Astrocyte (in vitro differentiated cells and primary cell): ENCODE measurements at regions not wholly inside any gene's neighbourhood (a gene's known extent, or its start where the extent isn't known, plus 50 kb on each side); places are given as distances from the start of the nearest gene placed in this dataset.

Source experiments
- DNase-seq: peaks from one replicate; pipeline ENCODE4 v3.0.0-alpha.2; 2010; ENCODE audit warnings: low read depth
- FAIRE-seq: peaks from 2 replicates; lab custom pipeline; 2011; peaks lifted over from hg19 to GRCh38; lab: Jason Lieb, UNC
- H2AFZ ChIP-seq: 2 replicates; pipeline ENCODE4 v1.6.0; 2012; ENCODE audit warnings: low read depth, low read length, inconsistent platforms
- H3K27ac ChIP-seq: 2 replicates; pipeline ENCODE4 v1.5.1; 2011; ENCODE audit warnings: low read depth, low read length, inconsistent platforms
- H3K27me3 ChIP-seq: 2 replicates; pipeline ENCODE4 v1.6.0; 2011; ENCODE audit warnings: low read length, inconsistent platforms; ENCODE audit not compliant: insufficient read depth
- H3K36me3 ChIP-seq: 2 replicates; pipeline ENCODE4 v1.5.1; 2011; ENCODE audit warnings: low read length, inconsistent platforms; ENCODE audit not compliant: insufficient read depth
- H3K4me1 ChIP-seq: 2 replicates; pipeline ENCODE4 v1.5.1; 2011; ENCODE audit warnings: low read length, inconsistent platforms; ENCODE audit not compliant: insufficient read depth
- H3K4me2 ChIP-seq: 2 replicates; pipeline ENCODE4 v1.6.0; 2012; ENCODE audit warnings: low read length, inconsistent platforms
- H3K4me3 ChIP-seq: 2 replicates; pipeline ENCODE4 v1.5.1; 2011; ENCODE audit warnings: low read depth, mild to moderate bottlenecking, low read length, inconsistent platforms; ENCODE audit not compliant: insufficient read depth
- H3K79me2 ChIP-seq: 2 replicates; pipeline ENCODE4 v1.6.0; 2012; ENCODE audit warnings: mild to moderate bottlenecking, low read length, inconsistent platforms; ENCODE audit not compliant: insufficient read depth
- H3K9ac ChIP-seq: 2 replicates; pipeline ENCODE4 v1.6.0; 2012; ENCODE audit warnings: mild to moderate bottlenecking, low read length, inconsistent platforms
- H3K9me3 ChIP-seq: 2 replicates; pipeline ENCODE4 v1.5.1; 2012; ENCODE audit warnings: low read depth, mild to moderate bottlenecking, low read length, inconsistent platforms; ENCODE audit not compliant: insufficient read depth
- H4K20me1 ChIP-seq: 2 replicates; pipeline ENCODE4 v1.6.0; 2012; ENCODE audit warnings: low read length, inconsistent platforms; ENCODE audit not compliant: insufficient read depth
- H3K27ac Mint-ChIP-seq: one replicate; pipeline ENCODE4 v1.8.0; 2021; ENCODE audit warnings: mild to moderate bottlenecking, mixed read lengths; ENCODE audit not compliant: unreplicated experiment
- H3K27me3 Mint-ChIP-seq: one replicate; pipeline ENCODE4 v1.8.0; 2021; ENCODE audit warnings: low read depth, mixed read lengths; ENCODE audit not compliant: unreplicated experiment
- H3K36me3 Mint-ChIP-seq: one replicate; pipeline ENCODE4 v1.8.0; 2021; ENCODE audit warnings: low read depth, mixed read lengths; ENCODE audit not compliant: unreplicated experiment
- H3K4me1 Mint-ChIP-seq: one replicate; pipeline ENCODE4 v1.8.0; 2021; ENCODE audit warnings: low read depth, mixed read lengths; ENCODE audit not compliant: unreplicated experiment
- H3K4me3 Mint-ChIP-seq: one replicate; pipeline ENCODE4 v1.8.0; 2021; ENCODE audit warnings: mild to moderate bottlenecking, moderate library complexity, mixed read lengths; ENCODE audit not compliant: unreplicated experiment
- H3K9me3 Mint-ChIP-seq: one replicate; pipeline ENCODE4 v1.8.0; 2021; ENCODE audit warnings: mild to moderate bottlenecking, mixed read lengths; ENCODE audit not compliant: unreplicated experiment
- CTCF ChIP-seq: IDR thresholded peaks from 2 replicates; pipeline ENCODE4 v1.5.1; 2011; ENCODE audit warnings: low read depth, mild to moderate bottlenecking, inconsistent platforms, low read length, moderate library complexity; ENCODE audit not compliant: insufficient read depth
- EZH2 ChIP-seq: IDR thresholded peaks from 2 replicates; pipeline ENCODE4 v1.6.1; 2012; ENCODE audit warnings: mild to moderate bottlenecking, low read length, inconsistent platforms; ENCODE audit not compliant: insufficient read depth

- no peak for TF ChIP-seq CTCF
- TF ChIP-seq EZH2: no peak
- Histone ChIP-seq H3K27ac (no peak overlapping the region), H3K27me3 (no peaks in the 10 kb centered on the region), H4K20me1 (no peaks in the 10 kb centered on the region), H3K4me1 (no peaks in the 10 kb centered on the region), H3K4me3 (no peak overlapping the region), H3K4me2 (no peak overlapping the region), H3K9ac (no peak overlapping the region), H2AFZ (no peak overlapping the region), H3K36me3 (no peaks in the 10 kb centered on the region), H3K79me2 (no peaks in the 10 kb centered on the region), H3K9me3 (no peaks in the 10 kb centered on the region)
- H3K36me3 Mint-ChIP-seq: no peaks in the 10 kb centered on the region
- no peak overlapping the region for H3K4me3 Mint-ChIP-seq
- no peaks in the 10 kb centered on the region for H3K27me3 Mint-ChIP-seq
- no peak overlapping the region for H3K27ac Mint-ChIP-seq
- no peak for FAIRE-seq
- no peaks in the 10 kb centered on the region for H3K4me1 Mint-ChIP-seq
- H3K9me3 Mint-ChIP-seq: peaks cover 5% of the 10 kb centered on the region
- DNase-seq: no peak
Observed at GRCh38 chr6:92723390-92723931, 695.9 kb downstream of the EPHA7 start.

GRCh38 chr6:92719773-92720172 lies 699.6 kb downstream of the EPHA7 start:
- H3K36me3 ChIP-seq: no peaks in the 10 kb centered on the region
- Mint-ChIP-seq H3K27ac (no peak overlapping the region), H3K27me3 (no peaks in the 10 kb centered on the region), H3K36me3 (no peaks in the 10 kb centered on the region), H3K9me3 (peaks cover 5% of the 10 kb centered on the region), H3K4me1 (no peaks in the 10 kb centered on the region), H3K4me3 (no peak overlapping the region)
- no peak overlapping the region for H3K4me2 ChIP-seq
- no peak overlapping the region for H3K9ac ChIP-seq
- no peaks in the 10 kb centered on the region for H3K79me2 ChIP-seq
- no peaks in the 10 kb centered on the region for H3K4me1 ChIP-seq
- no peaks in the 10 kb centered on the region for H3K9me3 ChIP-seq
- TF ChIP-seq CTCF (no peak), EZH2 (no peak)
- H3K4me3 ChIP-seq: no peak overlapping the region
- FAIRE-seq: no peak
- no peaks in the 10 kb centered on the region for H3K27me3 ChIP-seq
- DNase-seq: no peak
- no peak overlapping the region for H3K27ac ChIP-seq
- H2AFZ ChIP-seq: no peak overlapping the region
- H4K20me1 ChIP-seq: no peaks in the 10 kb centered on the region

GRCh38 chr6:92716638-92717037 lies 702.7 kb downstream of the EPHA7 start:
- DNase-seq (no peak), FAIRE-seq (no peak)
- no peaks in the 10 kb centered on the region for H3K9me3 Mint-ChIP-seq
- Histone ChIP-seq H3K27me3 (no peaks in the 10 kb centered on the region), H2AFZ (no peak overlapping the region), H3K36me3 (no peaks in the 10 kb centered on the region), H3K27ac (no peak overlapping the region), H3K9ac (no peak overlapping the region), H3K4me3 (no peak overlapping the region), H3K4me1 (no peaks in the 10 kb centered on the region), H4K20me1 (no peaks in the 10 kb centered on the region), H3K4me2 (no peak overlapping the region), H3K9me3 (no peaks in the 10 kb centered on the region), H3K79me2 (no peaks in the 10 kb centered on the region)
- H3K27ac Mint-ChIP-seq: no peak overlapping the region
- no peaks in the 10 kb centered on the region for H3K4me1 Mint-ChIP-seq
- no peak for TF ChIP-seq EZH2
- no peak for TF ChIP-seq CTCF
- H3K4me3 Mint-ChIP-seq: no peak overlapping the region
- H3K36me3 Mint-ChIP-seq: no peaks in the 10 kb centered on the region
- H3K27me3 Mint-ChIP-seq: no peaks in the 10 kb centered on the region
